Keratinocyte (primary cell): ENCODE measurements at regions not wholly inside any gene's neighbourhood (a gene's known extent, or its start where the extent isn't known, plus 50 kb on each side); places are given as distances from the start of the nearest gene placed in this dataset.

Source experiments
- DNase-seq: peaks from one replicate; pipeline ENCODE4 v3.0.0-alpha.2; 2011; ENCODE audit warnings: low read depth, missing footprints, low spot score
- FAIRE-seq: peaks from 2 replicates; lab custom pipeline; 2011; peaks lifted over from hg19 to GRCh38; lab: Jason Lieb, UNC
- H2AFZ ChIP-seq: 2 replicates; pipeline ENCODE4 v1.6.0; 2012; ENCODE audit warnings: low read length, control low read depth, inconsistent platforms; ENCODE audit not compliant: control insufficient read depth
- H3K27ac ChIP-seq: 2 replicates; pipeline ENCODE4 v1.5.1; 2011; ENCODE audit warnings: low read length; ENCODE audit not compliant: control insufficient read depth, insufficient read depth
- H3K27me3 ChIP-seq: 3 replicates; pipeline ENCODE4 v1.6.0; 2011; ENCODE audit warnings: low read length; ENCODE audit not compliant: control insufficient read depth, insufficient read depth; ENCODE audit errors: extremely low read depth
- H3K36me3 ChIP-seq, 2 experiments: 2 replicates in 1 of 2; 3 replicates in 1 of 2; pipeline ENCODE4 v1.5.1; 2011; ENCODE audit warnings: low read length in 2 of 2, mild to moderate bottlenecking in 1 of 2; ENCODE audit not compliant: control insufficient read depth in 2 of 2, insufficient read depth in 2 of 2; ENCODE audit errors: extremely low read depth in 1 of 2
- H3K4me1 ChIP-seq: 3 replicates; pipeline ENCODE4 v1.5.1; 2011; ENCODE audit warnings: low read length; ENCODE audit not compliant: control insufficient read depth, insufficient read depth; ENCODE audit errors: extremely low read depth
- H3K4me2 ChIP-seq: 3 replicates; pipeline ENCODE4 v1.6.0; 2011; ENCODE audit warnings: low read depth, low read length; ENCODE audit not compliant: control insufficient read depth, insufficient read depth; ENCODE audit errors: extremely low read depth
- H3K4me3 ChIP-seq, 3 experiments: fragments of 200-600 bp in 1 of 3; sonication (generic) in 1 of 3; 2 replicates in 2 of 3; 3 replicates in 1 of 3; pipeline ENCODE4 v1.5.1; 2011 to 2016; ENCODE audit warnings: low read length in 3 of 3, mild to moderate bottlenecking in 3 of 3, control low read depth in 2 of 3, inconsistent platforms in 1 of 3, low read depth in 1 of 3, mixed read lengths in 1 of 3, mixed run types in 1 of 3, moderate library complexity in 1 of 3; ENCODE audit not compliant: control insufficient read depth in 2 of 3, insufficient read depth in 2 of 3; ENCODE audit errors: extremely low read depth in 1 of 3
- H3K79me2 ChIP-seq: 2 replicates; pipeline ENCODE4 v1.6.0; 2012; ENCODE audit warnings: low read length; ENCODE audit not compliant: control insufficient read depth, insufficient read depth
- H3K9ac ChIP-seq: 3 replicates; pipeline ENCODE4 v1.6.0; 2011; ENCODE audit warnings: low read length; ENCODE audit not compliant: control insufficient read depth, insufficient read depth; ENCODE audit errors: extremely low read depth
- H3K9me1 ChIP-seq: 3 replicates; pipeline ENCODE4 v1.6.0; 2011; ENCODE audit warnings: low read length; ENCODE audit not compliant: control insufficient read depth, insufficient read depth; ENCODE audit errors: extremely low read depth
- H3K9me3 ChIP-seq: 2 replicates; pipeline ENCODE4 v1.5.1; 2012; ENCODE audit warnings: low read depth, low read length; ENCODE audit not compliant: control insufficient read depth
- H4K20me1 ChIP-seq: 3 replicates; pipeline ENCODE4 v1.6.0; 2011; ENCODE audit warnings: low read length; ENCODE audit not compliant: control insufficient read depth, insufficient read depth; ENCODE audit errors: extremely low read depth
- EZH2 ChIP-seq: IDR thresholded peaks from one replicate; pipeline ENCODE4 v1.6.1; 2012; ENCODE audit warnings: inconsistent platforms, mild to moderate bottlenecking, low read length, moderate library complexity
- dilution Hi-C: fragments of 300-500 bp; cut with MboI; formaldehyde crosslinking; loops from one replicate; pipeline ENCODE4 v1.7.0; 2020; ENCODE audit warnings: low sequenced_read_pairs; ENCODE audit not compliant: extremely low pct_ligation_motif_present
- TF ChIP-seq, protein P1 (sequence below), 3 experiments: IDR thresholded peaks in 1 of 3; conservative IDR thresholded peaks in 1 of 3; optimal IDR thresholded peaks in 1 of 3; 2 replicates in 2 of 3; 3 replicates in 1 of 3; pipeline versions ENCODE3 to v1.5.1; 2011; ENCODE audit warnings: low read length in 3 of 3, mild to moderate bottlenecking in 3 of 3, moderate library complexity in 2 of 3, control low read depth in 1 of 3, inconsistent platforms in 1 of 3; ENCODE audit not compliant: insufficient read depth in 2 of 3; ENCODE audit errors: extremely low read depth in 1 of 3

DNA sequence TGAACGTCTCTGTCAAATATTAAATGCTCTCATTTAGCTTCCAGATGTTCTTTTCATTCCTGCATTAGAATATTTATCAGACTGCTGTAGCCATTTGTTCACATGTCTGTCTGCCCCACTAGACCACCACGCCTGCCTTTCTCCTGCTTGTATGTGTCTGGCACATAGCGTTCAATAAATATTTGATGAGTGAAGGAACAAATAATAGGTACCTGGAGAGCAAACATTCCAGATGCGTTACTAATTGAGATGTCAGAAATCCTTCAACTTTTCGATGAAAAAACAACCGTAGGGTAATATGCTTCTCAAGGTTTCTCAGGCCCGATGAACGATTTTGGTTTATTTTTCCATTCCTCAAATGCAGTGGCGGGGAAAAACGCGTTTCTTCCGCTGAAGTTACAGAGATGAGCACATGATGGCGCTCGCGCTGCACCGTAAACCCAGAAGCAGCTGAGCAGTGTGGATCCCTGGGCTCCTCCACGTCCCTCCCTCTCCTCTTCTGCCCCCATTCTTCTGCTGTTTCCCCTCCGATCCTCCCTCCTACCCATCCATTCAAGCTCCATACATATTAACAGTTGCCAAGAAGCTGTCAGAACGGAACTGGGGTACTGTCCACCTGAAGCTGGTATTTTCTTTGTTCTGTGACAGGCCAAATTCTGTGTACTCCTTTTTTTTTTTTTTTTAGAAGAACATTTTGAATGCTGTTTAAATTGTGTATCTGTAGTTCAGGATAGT lies 245.4 kb downstream of the MPDZ start:
- DNase-seq (no peak), FAIRE-seq (peak; percentile 97)
- Histone ChIP-seq H3K9ac (no peak overlapping the region), H3K4me1 (peaks cover 12% of the 10 kb centered on the region), H3K27me3 (no peaks in the 10 kb centered on the region), H3K79me2 (no peaks in the 10 kb centered on the region), H3K27ac (no peak overlapping the region), H3K9me3 (no peaks in the 10 kb centered on the region), H3K4me2 (peak overlapping the region; percentile 74), H3K9me1 (no peaks in the 10 kb centered on the region), H3K4me3 (peak overlapping the region in 1 of 3 experiments; percentile 36), H4K20me1 (no peaks in the 10 kb centered on the region), H3K36me3 (no peaks in the 10 kb centered on the region), H2AFZ (peak overlapping the region; percentile 93)
- dilution Hi-C loops: loop anchor here (5.0 kb wide), 1 partner anchor 53 kb away; no protein-coding TSS in a partner anchor
- TF ChIP-seq EZH2: no peak
- TF ChIP-seq, protein P1, sequence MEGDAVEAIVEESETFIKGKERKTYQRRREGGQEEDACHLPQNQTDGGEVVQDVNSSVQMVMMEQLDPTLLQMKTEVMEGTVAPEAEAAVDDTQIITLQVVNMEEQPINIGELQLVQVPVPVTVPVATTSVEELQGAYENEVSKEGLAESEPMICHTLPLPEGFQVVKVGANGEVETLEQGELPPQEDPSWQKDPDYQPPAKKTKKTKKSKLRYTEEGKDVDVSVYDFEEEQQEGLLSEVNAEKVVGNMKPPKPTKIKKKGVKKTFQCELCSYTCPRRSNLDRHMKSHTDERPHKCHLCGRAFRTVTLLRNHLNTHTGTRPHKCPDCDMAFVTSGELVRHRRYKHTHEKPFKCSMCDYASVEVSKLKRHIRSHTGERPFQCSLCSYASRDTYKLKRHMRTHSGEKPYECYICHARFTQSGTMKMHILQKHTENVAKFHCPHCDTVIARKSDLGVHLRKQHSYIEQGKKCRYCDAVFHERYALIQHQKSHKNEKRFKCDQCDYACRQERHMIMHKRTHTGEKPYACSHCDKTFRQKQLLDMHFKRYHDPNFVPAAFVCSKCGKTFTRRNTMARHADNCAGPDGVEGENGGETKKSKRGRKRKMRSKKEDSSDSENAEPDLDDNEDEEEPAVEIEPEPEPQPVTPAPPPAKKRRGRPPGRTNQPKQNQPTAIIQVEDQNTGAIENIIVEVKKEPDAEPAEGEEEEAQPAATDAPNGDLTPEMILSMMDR (optimal IDR thresholded peaks at IDR 0.05 in 1 of 3, IDR thresholded peaks at IDR 0.05 in 1 of 3, conservative IDR thresholded peaks at IDR 0.05 in 1 of 3; ENCODE audit: extremely low read depth in 1 of 3, insufficient read depth in 2 of 3, low read length in 3 of 3): peak; percentile 86 to 96 (median 86)

DNA sequence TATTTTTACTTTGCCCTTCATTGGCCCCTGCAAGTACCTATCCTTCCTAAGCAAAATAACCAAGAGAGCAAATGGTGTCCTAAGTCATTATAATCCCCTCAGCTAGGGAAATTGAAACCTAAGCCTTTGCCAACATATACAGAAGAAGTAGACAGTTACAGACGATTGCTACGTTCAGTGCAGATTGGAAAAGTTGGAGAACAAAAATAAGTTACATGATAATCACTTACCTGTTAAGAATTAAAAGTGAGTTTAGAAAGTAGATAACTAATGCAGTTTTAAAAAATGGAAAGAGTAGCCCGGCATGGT lies 244.8 kb downstream of the MPDZ start:
- no peak overlapping the region for H3K9ac ChIP-seq

More for the DNA sequence above, 244.8 kb downstream of the MPDZ start:
- Histone ChIP-seq H3K79me2 (no peaks in the 10 kb centered on the region), H2AFZ (peak overlapping the region; percentile 37), H3K9me3 (no peaks in the 10 kb centered on the region), H3K27ac (no peak overlapping the region), H4K20me1 (no peaks in the 10 kb centered on the region), H3K4me2 (peak overlapping the region; percentile 74), H3K4me1 (peaks cover 11% of the 10 kb centered on the region), H3K27me3 (no peaks in the 10 kb centered on the region), H3K9me1 (no peaks in the 10 kb centered on the region), H3K36me3 (no peaks in the 10 kb centered on the region), H3K4me3 (no peak overlapping the region)
- TF ChIP-seq, protein P1 (optimal IDR thresholded peaks at IDR 0.05 in 1 of 3, IDR thresholded peaks at IDR 0.05 in 1 of 3, conservative IDR thresholded peaks at IDR 0.05 in 1 of 3; ENCODE audit: extremely low read depth in 1 of 3, insufficient read depth in 2 of 3, low read length in 3 of 3): no peak
- TF ChIP-seq EZH2: no peak
- dilution Hi-C loops: loop anchor here (5.0 kb wide), 1 partner anchor 53 kb away; no protein-coding TSS in a partner anchor
- no peak for DNase-seq
- no peak for FAIRE-seq
